Panc1 (cell line): ENCODE measurements at regions not wholly inside any gene's neighbourhood (a gene's known extent, or its start where the extent isn't known, plus 50 kb on each side); places are given as distances from the start of the nearest gene placed in this dataset.

Experiments
- ATAC-seq: fragments of 200-7000 bp; cut with Tn5 transposase; 2 replicates; pipeline ENCODE4 v1.9.1; 2020; ENCODE audit warnings: mild to moderate bottlenecking, moderate library complexity
- BruUV-seq: library from RNA; stranded (reverse); fragments of 400-500 nt; replicated peaks from 2 replicates; lab custom pipeline; 2021; lab: Mats Ljungman, UMichigan
- CTCF ChIA-PET: fragments of 300-600 bp; sonication (Branson Sonifier 250); formaldehyde crosslinking; loops from one replicate; lab custom pipeline; 2022; ENCODE audit warnings: antibody characterized with exemption; lab: Charles Lee
- POLR2A ChIA-PET: fragments of 300-600 bp; sonication (Branson Sonifier 250); formaldehyde crosslinking; loops from one replicate; lab custom pipeline; 2022; ENCODE audit warnings: antibody characterized with exemption; lab: Charles Lee
- DNase-seq: peaks from one replicate; pipeline ENCODE4 v3.0.0-alpha.2; 2010; ENCODE audit warnings: low read depth, low spot score
- H3K27ac ChIP-seq: 2 replicates; pipeline ENCODE4 v1.5.1; 2011; ENCODE audit warnings: mild to moderate bottlenecking, low read length, inconsistent platforms
- H3K27me3 ChIP-seq: fragments of 200-500 bp; sonication (Bioruptor generic); 2 replicates; pipeline ENCODE4 v1.6.0; 2014; ENCODE audit warnings: low read length, inconsistent platforms; ENCODE audit not compliant: control insufficient read depth, insufficient read depth
- H3K36me3 ChIP-seq: fragments of 200-500 bp; sonication (Bioruptor generic); 2 replicates; pipeline ENCODE4 v1.5.1; 2014; ENCODE audit warnings: inconsistent platforms, mild to moderate bottlenecking, low read length, moderate library complexity; ENCODE audit not compliant: control insufficient read depth, insufficient read depth
- H3K4me1 ChIP-seq: 2 replicates; pipeline ENCODE4 v1.5.1; 2011; ENCODE audit warnings: inconsistent platforms, mild to moderate bottlenecking, low read length, moderate library complexity; ENCODE audit not compliant: control insufficient read depth, insufficient read depth
- H3K4me3 ChIP-seq, 2 experiments: 2 replicates each; pipeline ENCODE4 v1.5.1; 2011 to 2012; ENCODE audit warnings: low read depth in 2 of 2, low read length in 2 of 2, mild to moderate bottlenecking in 2 of 2, inconsistent platforms in 1 of 2, moderate library complexity in 1 of 2
- H3K9me3 ChIP-seq: fragments of 200-500 bp; sonication (Bioruptor generic); 2 replicates; pipeline ENCODE4 v1.5.1; 2014; ENCODE audit warnings: low read depth, mild to moderate bottlenecking, inconsistent platforms, low read length, moderate library complexity; ENCODE audit not compliant: control insufficient read depth, insufficient read depth
- CTCF ChIP-seq: fragments of 450-650 bp; IDR thresholded peaks from 2 replicates; pipeline ENCODE4 v1.5.1; 2017; ENCODE audit warnings: mild to moderate bottlenecking
- POLR2AphosphoS5 ChIP-seq: IDR thresholded peaks from 2 replicates; pipeline ENCODE4 v1.6.1; 2012; ENCODE audit warnings: mild to moderate bottlenecking, low read depth, low read length, moderate library complexity
- REST ChIP-seq, 2 experiments: IDR thresholded peaks; 2 replicates each; pipeline ENCODE4 v1.6.1; 2011 to 2012; ENCODE audit warnings: low read depth in 2 of 2, control low read depth in 1 of 2, low read length in 1 of 2, mild to moderate bottlenecking in 1 of 2, moderate library complexity in 1 of 2; ENCODE audit not compliant: insufficient read depth in 1 of 2
- SIN3A ChIP-seq: IDR thresholded peaks from 2 replicates; pipeline ENCODE4 v1.6.1; 2012; ENCODE audit warnings: low read depth, mild to moderate bottlenecking, low read length, moderate library complexity, borderline replicate concordance; ENCODE audit not compliant: insufficient read depth
- TCF7L2 ChIP-seq: IDR thresholded peaks from 2 replicates; pipeline ENCODE4 v1.6.1; 2011; ENCODE audit warnings: mild to moderate bottlenecking, low read depth, low read length, inconsistent platforms
- in situ Hi-C: cut with HindIII; loops from 2 replicates; pipeline ENCODE4 v1.10.0; 2016; ENCODE audit warnings: low sequenced_read_pairs, low pct_unique_long_range_greater_than_20kb
- intact Hi-C: fragments of 100-400 bp; cut with micrococcal nuclease; formaldehyde crosslinking; loops from one replicate; pipeline ENCODE4 v1.10.0; 2022; ENCODE audit not compliant: unreplicated experiment

- CTCF ChIA-PET: no interaction called here
- POLR2A ChIA-PET: no interaction called here
- ATAC-seq (no peak), DNase-seq (no peak)
- Histone ChIP-seq H3K4me1 (no peaks in the 10 kb centered on the region), H3K4me3 (no peak overlapping the region), H3K27ac (no peak overlapping the region), H3K27me3 (0 out of 2 replicates have a peak, but pooled peaks cover 3% of the 10 kb centered on the region), H3K36me3 (no peaks in the 10 kb centered on the region), H3K9me3 (no peaks in the 10 kb centered on the region)
- intact Hi-C loops (no loop called here), in situ Hi-C loops (no loop called here)
- no peak for TF ChIP-seq REST (IDR thresholded peaks at IDR 0.05; ENCODE audit: insufficient read depth in 1 of 2, low read depth in 2 of 2, low read length in 1 of 2)
- no TSS peak for BruUV-seq
Measured at GRCh38 chr18:78165525-78165924, 814.1 kb upstream of the SALL3 start.

GRCh38 chr18:78168526-78168925, 811.1 kb upstream of the SALL3 start:
- TF ChIP-seq POLR2AphosphoS5 (no peak), TCF7L2 (no peak), REST (IDR thresholded peaks at IDR 0.05; ENCODE audit: insufficient read depth in 1 of 2, low read depth in 2 of 2, low read length in 1 of 2) (no peak), SIN3A (no peak), CTCF (no peak)
- BruUV-seq: no TSS peak
- CTCF ChIA-PET: no interaction called here
- in situ Hi-C loops: no loop called here
- intact Hi-C loops: no loop called here
- H3K27me3 ChIP-seq: no peaks in the 10 kb centered on the region
- no peaks in the 10 kb centered on the region for H3K9me3 ChIP-seq
- no peaks in the 10 kb centered on the region for H3K4me1 ChIP-seq
- H3K4me3 ChIP-seq: no peak overlapping the region
- no peak overlapping the region for H3K27ac ChIP-seq
- no peak for DNase-seq
- no peak for ATAC-seq
- POLR2A ChIA-PET: no interaction called here
- H3K36me3 ChIP-seq: no peaks in the 10 kb centered on the region
